ACC112 (cell line): ENCODE measurements at regions not wholly inside any gene's neighbourhood (a gene's known extent, or its start where the extent isn't known, plus 50 kb on each side); places are given as distances from the start of the nearest gene placed in this dataset.

Experiments
- H2AFZ ChIP-seq: fragments of 200-600 bp; sonication (generic); one replicate; pipeline ENCODE4 v1.6.0; 2017; ENCODE audit warnings: antibody characterized with exemption, low read length; ENCODE audit not compliant: unreplicated experiment
- H3K27ac ChIP-seq: fragments of 200-600 bp; sonication (generic); 2 replicates; pipeline ENCODE4 v1.5.1; 2014; ENCODE audit warnings: low read depth, mild to moderate bottlenecking, antibody characterized with exemption, low read length, moderate library complexity
- H3K27me3 ChIP-seq: fragments of 200-600 bp; sonication (generic); 2 replicates; pipeline ENCODE4 v1.6.1; 2014; ENCODE audit warnings: mild to moderate bottlenecking, antibody characterized with exemption, low read length, moderate library complexity, mixed read lengths; ENCODE audit not compliant: insufficient read depth
- H3K36me3 ChIP-seq: fragments of 200-600 bp; sonication (generic); 2 replicates; pipeline ENCODE4 v1.6.1; 2016; ENCODE audit warnings: mild to moderate bottlenecking, antibody characterized with exemption, low read length, moderate library complexity, mixed read lengths; ENCODE audit not compliant: insufficient read depth
- H3K4me1 ChIP-seq: fragments of 200-600 bp; sonication (generic); one replicate; pipeline ENCODE4 v1.6.1; 2016; ENCODE audit warnings: low read length, mixed read lengths; ENCODE audit not compliant: insufficient read depth, unreplicated experiment, control insufficient read depth
- H3K4me3 ChIP-seq: fragments of 200-600 bp; sonication (generic); 2 replicates; pipeline ENCODE4 v1.5.1; 2014; ENCODE audit warnings: mild to moderate bottlenecking, low read depth, low read length
- H3K79me2 ChIP-seq: fragments of 200-600 bp; sonication (generic); one replicate; pipeline ENCODE4 v1.6.0; 2016; ENCODE audit warnings: low read length; ENCODE audit not compliant: control insufficient read depth, unreplicated experiment, insufficient read depth

DNA sequence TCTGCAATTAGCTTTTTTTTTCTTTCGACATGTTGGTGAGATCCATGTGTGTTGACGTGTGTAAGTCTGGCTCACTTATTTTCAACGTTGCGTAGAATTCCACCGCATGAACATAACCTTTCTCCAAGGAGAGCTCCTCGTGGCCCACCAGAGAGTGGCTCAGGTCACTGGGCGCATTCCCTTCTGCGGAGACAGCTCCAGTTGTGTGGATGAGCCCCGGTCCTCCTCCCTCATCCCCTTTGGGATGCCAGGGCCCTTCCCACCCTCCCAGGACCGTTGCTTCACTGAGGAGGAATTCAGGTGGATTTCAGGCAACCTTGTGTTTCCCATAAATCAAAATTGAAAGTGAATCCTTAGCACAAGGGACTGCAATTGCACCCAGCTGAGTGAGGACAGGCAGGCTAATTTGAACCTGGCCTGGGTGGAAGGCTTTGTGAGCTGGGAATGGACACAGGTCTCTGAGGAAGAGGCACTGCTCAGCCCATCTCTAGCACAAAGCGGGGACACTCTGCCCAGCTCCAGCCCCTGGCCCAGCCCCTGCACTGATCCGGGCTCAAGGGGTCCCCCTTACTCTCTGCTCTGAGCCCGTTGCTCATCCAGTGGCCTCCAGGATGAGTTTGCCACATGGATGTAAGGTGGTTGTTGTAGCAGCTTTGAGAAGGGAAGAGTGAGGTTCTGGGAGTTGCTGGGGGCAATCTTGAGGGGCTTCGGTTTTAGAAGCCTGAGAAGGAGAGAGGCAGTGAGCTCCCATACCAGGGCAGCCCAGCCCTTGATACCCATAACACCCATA, 57.8 kb upstream of the HAAO start:
- Histone ChIP-seq H2AFZ (no peak overlapping the region), H3K4me3 (no peak overlapping the region), H3K27ac (no peak overlapping the region)

DNA sequence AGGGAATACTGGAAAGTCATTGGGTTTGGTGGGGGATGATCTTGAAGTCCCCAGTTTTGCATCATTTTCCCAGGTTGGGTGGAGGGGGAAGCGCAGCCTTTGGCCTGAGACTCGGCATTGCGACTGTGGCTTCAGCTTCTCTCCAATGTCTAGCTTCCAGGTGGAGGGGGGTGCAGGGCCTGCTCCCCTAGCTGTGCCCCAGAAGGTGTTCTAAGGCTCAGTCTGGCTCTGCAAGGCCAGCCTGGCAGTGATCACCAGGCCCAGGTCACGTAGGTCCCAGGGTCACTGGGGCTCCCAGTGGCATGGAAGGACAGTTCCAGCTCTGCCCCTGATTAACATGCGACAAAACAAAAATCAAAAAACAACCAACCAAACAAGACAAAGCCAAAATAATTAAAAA, 56.9 kb upstream of the HAAO start:
- Histone ChIP-seq H3K27me3 (no peaks in the 10 kb centered on the region), H3K4me1 (peaks cover 2% of the 10 kb centered on the region), H3K4me3 (no peak overlapping the region), H3K36me3 (no peaks in the 10 kb centered on the region), H2AFZ (no peak overlapping the region), H3K27ac (no peak overlapping the region), H3K79me2 (no peaks in the 10 kb centered on the region)

More for the DNA sequence above, 57.8 kb upstream of the HAAO start:
- Histone ChIP-seq H3K79me2 (no peaks in the 10 kb centered on the region), H3K4me1 (peaks cover 5% of the 10 kb centered on the region), H3K36me3 (no peaks in the 10 kb centered on the region), H3K27me3 (no peaks in the 10 kb centered on the region)

DNA sequence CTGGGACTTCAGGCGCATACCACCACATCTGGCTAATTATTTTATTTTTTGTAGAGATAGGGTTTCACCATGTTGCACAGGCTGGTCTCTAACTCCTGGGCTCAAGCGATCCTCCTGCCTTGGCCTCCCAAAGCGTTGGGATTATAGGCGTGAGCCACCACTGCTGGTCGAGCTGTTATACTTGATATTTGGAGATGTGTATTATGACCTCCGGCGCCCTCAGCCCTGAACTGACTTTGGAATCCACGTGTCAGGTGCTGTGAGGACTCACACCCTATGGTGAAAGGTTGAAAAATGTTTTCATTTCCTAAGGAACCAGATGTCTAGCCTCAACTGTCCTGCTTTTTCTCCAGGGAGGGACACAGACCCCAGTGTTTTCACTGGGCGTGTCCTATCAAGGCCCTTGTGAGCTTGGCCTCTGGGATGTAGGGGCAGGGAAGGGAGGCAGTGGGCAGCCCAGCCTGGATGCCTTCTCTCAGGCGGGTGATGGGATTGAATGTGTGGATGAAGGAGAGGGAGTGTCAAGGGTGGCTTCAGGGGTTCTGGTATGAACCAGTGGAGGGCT, 56.4 kb upstream of the HAAO start:
- Histone ChIP-seq H3K27me3 (no peaks in the 10 kb centered on the region), H3K36me3 (no peaks in the 10 kb centered on the region), H3K4me1 (no peaks in the 10 kb centered on the region), H3K27ac (no peak overlapping the region), H3K4me3 (no peak overlapping the region), H3K79me2 (no peaks in the 10 kb centered on the region), H2AFZ (no peak overlapping the region)

DNA sequence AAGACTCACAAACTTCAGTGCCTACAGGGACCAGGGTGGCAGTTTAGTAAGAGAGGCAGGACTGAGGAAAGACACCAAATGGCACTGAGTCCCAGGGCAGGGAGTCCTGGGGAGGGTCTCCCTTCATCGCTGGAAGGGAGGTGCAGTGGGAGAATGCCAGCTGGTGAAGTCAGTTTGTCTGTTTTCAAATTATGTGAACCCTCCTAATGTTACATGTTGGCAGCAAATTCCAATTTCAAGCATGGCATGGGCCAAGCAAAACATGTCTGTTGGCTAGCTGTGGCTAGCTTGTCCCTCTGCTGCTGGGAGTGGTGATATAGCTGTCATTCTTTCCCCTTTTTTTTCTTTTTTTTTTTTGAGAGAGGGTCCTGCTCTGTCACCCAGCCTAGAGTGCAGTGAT, 55.9 kb upstream of the HAAO start:
- H3K4me1 ChIP-seq = no peaks in the 10 kb centered on the region
- no peaks in the 10 kb centered on the region for H3K36me3 ChIP-seq
- no peak overlapping the region for H3K4me3 ChIP-seq
- H3K27me3 ChIP-seq = no peaks in the 10 kb centered on the region
- H3K79me2 ChIP-seq = no peaks in the 10 kb centered on the region
- no peak overlapping the region for H3K27ac ChIP-seq
- H2AFZ ChIP-seq = no peak overlapping the region

DNA sequence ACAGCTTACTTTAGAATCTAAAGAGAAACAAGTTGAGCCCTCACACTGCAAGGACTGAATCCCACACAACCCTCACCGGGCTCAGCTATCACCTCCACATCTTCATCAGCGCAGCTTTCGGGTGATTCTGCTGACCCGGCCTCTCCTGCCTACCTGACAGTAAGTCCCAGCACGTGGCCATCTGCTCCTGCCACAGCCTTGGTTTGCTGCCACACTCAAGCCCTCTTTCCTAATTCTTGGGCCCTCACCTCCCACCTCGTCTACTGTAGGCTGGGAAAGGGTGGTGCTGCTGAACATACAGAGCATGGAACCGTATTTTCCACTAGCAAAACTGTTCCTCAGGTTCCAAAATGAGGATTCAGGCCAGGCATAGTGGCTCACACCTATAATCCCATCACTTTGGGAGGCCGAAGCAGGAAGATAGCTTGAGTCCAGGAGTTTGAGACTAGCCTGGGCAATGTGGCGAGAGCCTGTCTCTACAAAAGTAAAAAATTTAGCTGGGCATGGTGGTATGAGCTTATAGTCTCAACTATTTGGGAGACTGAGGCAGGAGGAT, 55.3 kb upstream of the HAAO start:
- Histone ChIP-seq H2AFZ (no peak overlapping the region), H3K79me2 (no peaks in the 10 kb centered on the region), H3K27me3 (no peaks in the 10 kb centered on the region), H3K4me1 (peaks cover under 1% of the 10 kb centered on the region), H3K36me3 (no peaks in the 10 kb centered on the region), H3K4me3 (no peak overlapping the region), H3K27ac (no peak overlapping the region)

DNA sequence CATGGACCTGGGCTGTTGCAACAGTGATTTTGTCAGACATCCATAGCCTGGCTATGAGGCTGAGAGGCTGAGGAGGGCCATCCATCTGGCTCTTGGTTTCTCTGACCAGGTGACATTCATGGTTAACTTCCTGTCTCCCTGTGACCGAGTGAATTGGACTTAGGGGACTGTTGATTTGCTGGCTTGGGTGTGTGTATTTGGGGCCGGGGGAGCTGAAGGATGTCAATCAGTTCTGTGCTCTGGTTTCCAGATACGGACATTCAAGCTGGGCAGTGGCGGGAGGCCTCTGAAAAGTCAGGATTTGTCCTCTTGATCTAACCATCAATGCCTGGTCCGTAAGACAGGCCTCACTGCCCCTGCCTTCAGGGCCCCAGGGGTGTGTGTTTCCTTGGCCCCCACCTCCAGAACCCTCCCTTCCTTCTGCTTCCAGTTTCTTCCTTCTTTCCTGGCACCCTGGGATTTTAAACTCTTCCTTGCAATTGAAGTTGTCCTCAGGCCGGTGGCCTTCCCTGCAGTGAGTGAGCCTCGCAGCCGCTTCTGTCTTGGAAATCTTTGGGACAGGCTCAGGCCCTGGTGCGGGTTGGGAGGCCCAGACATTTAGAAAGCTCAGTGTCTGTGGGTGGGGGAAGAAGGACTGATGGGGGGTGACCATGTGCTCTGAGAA, 54.7 kb upstream of the HAAO start:
- H3K27ac ChIP-seq = no peak overlapping the region
- H3K36me3 ChIP-seq = no peaks in the 10 kb centered on the region
- peaks cover 5% of the 10 kb centered on the region for H3K4me1 ChIP-seq
- no peaks in the 10 kb centered on the region for H3K79me2 ChIP-seq
- H2AFZ ChIP-seq = no peak overlapping the region
- no peak overlapping the region for H3K4me3 ChIP-seq
- H3K27me3 ChIP-seq = no peaks in the 10 kb centered on the region

DNA sequence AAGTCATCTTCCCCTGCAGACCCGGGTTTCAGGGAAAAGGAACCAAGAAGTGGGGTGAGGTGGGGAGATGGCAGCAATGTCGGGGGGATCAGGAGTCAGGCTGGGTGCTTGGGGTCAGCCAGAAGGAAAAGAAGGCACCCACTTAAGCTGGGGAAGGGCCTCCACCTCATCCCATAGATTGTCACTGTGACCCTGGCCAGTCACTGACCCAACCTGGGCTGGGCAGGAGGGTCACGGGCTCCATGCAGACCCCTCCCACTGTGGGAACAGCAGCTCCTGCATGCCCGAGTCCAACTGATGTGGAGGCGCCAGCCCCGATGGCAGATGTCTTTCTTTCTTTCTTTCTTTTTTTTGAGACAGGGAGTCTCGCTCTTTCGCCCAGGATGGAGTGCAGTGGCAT, 53.6 kb upstream of the HAAO start:
- Histone ChIP-seq H3K36me3 (no peaks in the 10 kb centered on the region), H3K79me2 (no peaks in the 10 kb centered on the region), H3K27ac (no peak overlapping the region), H3K4me3 (no peak overlapping the region), H3K4me1 (peaks cover 5% of the 10 kb centered on the region), H2AFZ (no peak overlapping the region), H3K27me3 (no peaks in the 10 kb centered on the region)

DNA sequence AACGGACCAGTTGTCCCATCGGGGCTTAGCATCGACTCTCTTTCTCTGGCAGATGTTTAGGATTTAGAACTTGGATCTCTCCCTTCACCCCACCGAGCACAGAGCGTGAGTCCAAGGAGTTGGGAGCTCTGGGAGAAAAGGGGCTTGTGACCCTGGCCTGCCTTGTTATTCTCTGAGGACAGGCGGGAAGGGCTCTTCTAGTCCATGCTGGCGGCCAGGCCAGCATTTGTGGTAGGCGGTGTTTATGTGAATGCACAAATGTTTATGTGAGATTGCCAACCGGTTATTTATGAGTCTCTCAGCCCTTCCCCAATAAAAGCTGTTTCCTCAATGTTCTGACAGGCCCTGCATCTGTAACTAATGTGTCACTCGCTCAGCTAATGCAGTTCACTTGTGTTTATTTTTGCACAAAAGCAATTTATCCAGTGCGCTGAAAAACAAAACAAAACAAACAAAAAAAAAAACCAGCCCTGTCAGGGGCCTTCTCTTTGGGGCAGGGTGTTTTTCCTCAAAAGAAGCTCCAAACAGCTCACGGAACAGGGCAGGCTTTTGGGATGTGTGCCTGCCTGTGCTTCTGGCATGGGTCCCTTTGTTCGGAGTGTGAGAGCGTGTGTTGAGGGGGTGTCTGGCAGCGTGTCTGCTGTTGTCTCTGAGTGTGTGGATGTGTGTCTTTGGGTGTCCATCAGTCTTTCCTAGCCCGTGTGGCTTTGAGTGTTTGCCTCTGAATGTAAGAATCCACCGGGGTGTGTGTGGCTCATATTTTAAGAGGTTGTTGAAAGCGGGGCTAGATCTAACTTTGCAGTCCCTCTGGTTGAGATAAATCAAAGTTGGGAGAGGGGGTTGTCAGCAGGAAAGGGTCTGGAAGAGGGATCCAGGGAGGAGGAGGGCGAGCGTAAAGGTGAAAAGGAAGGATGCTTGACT, 52.8 kb upstream of the HAAO start:
- no peak overlapping the region for H3K27ac ChIP-seq
- H3K79me2 ChIP-seq = no peaks in the 10 kb centered on the region
- peaks cover 11% of the 10 kb centered on the region for H3K4me1 ChIP-seq
- H3K27me3 ChIP-seq = no peaks in the 10 kb centered on the region
- H3K36me3 ChIP-seq = no peaks in the 10 kb centered on the region
- H3K4me3 ChIP-seq = no peak overlapping the region
- H2AFZ ChIP-seq = no peak overlapping the region

DNA sequence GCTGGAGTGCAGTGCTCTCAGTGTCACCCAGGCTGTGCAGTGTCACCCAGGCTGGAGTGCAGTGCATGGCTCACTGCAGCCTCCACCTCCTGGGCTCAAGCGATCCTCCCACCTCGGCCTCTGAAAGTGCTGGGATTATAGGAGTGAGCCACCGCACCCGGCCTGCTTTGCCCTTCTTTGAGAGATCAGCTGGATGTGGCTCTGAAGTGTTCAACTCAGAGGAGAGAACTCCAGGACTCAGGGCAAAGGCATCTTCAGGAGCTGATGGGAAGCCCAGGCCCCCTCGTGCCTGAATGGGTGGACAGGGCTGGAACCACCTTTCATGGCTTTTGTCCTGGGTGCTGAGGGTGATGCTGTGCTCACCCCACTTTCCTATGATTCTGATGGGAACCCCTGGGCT, 52.0 kb upstream of the HAAO start:
- Histone ChIP-seq H3K4me3 (no peak overlapping the region), H3K27me3 (no peaks in the 10 kb centered on the region), H3K4me1 (peaks cover 16% of the 10 kb centered on the region), H3K27ac (no peak overlapping the region), H3K36me3 (no peaks in the 10 kb centered on the region), H2AFZ (no peak overlapping the region), H3K79me2 (no peaks in the 10 kb centered on the region)

DNA sequence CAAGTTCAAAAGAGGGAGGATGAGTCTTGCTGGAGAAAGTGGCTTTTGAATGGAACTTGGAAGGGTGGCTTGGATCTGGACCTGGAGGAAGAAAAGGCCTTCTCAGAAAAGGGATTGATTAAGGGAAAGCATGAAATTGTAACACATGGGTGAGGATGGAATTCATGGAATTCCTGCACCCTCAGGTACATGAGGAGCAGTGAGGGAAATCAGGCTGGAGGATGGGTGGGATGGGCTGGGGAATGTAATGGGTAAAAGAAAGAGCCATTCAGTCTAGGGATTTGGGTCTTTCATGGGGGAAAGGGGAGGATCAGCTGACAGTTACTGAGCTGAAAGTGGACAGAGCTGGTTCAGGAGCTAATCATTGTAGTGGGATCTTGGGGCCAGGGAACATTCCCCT, 51.2 kb upstream of the HAAO start:
- Histone ChIP-seq H3K27me3 (no peaks in the 10 kb centered on the region), H3K79me2 (no peaks in the 10 kb centered on the region), H3K36me3 (no peaks in the 10 kb centered on the region), H3K4me1 (peaks cover 16% of the 10 kb centered on the region), H2AFZ (no peak overlapping the region), H3K27ac (no peak overlapping the region), H3K4me3 (no peak overlapping the region)
